CD4-positive, alpha-beta T cell treated with Interleukin-17A for 4 hours (primary cell): ENCODE measurements at regions not wholly inside any gene's neighbourhood (a gene's known extent, or its start where the extent isn't known, plus 50 kb on each side); places are given as distances from the start of the nearest gene placed in this dataset.

ENCODE experiments used
- DNase-seq: peaks from one replicate; pipeline ENCODE4 v3.0.0-alpha.2; 2020; ENCODE audit warnings: mixed read lengths

DNA sequence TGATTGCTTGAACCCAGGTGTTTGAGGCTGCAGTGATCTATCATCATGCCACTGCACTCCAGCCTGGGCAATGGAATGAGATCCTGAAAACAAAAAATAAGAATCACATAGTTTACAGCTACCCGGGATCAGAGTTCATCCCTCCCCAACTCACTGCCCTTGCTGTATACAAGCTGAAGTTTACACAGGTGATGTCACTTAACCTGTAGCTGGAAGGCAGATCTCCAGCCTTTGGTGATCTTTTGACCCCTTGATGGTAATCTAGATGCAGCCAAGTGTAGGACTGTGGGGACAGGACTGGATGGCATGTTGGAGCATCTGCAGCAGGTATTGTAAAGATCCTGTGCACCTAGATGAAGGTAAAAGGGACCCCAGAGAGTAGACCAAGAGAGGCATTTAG, 66.7 kb upstream of the SLC14A2 start:
- DNase-seq = no peak

- no peak for DNase-seq
These were observed 66.0 kb upstream of the SLC14A2 start for GRCh38 chr18:45549290-45549689.

DNA sequence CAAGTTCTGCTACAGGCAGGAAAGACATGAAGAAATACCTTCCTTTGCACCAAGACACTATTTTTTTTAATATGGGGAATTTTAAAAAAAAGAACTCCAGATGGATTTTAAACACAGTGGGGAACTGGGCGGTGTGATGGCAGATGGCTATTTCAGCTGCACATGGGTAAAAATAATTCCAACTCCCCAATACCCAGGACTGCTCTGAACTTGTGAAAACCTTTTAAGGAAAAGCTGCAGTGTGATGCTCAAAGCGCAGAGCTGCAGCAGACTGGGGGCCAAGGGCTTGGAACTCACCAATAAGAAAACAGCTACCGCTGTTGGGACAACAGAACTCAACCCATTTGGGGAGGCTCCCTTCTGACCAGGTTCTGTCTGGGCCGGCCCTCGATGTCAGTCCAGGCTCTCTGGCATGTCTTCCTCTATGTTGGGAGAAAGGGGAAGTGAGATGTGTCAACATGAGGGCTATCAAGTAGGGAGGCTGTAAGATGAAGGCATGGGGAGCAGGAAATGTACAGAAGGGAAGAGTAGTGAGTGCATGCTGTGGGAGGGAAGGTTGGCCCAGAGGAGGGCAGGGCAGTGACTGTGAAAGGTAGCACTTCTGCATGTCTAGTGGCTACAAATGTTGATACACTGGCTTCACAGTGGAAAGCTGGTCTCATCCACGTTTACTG, 64.0 kb upstream of the SLC14A2 start:
- DNase-seq = no peak

GRCh38 chr18:45553723-45554388, 61.4 kb upstream of the SLC14A2 start:
- no peak for DNase-seq

GRCh38 chr18:45554389-45554737, 60.9 kb upstream of the SLC14A2 start:
- no peak for DNase-seq

DNA sequence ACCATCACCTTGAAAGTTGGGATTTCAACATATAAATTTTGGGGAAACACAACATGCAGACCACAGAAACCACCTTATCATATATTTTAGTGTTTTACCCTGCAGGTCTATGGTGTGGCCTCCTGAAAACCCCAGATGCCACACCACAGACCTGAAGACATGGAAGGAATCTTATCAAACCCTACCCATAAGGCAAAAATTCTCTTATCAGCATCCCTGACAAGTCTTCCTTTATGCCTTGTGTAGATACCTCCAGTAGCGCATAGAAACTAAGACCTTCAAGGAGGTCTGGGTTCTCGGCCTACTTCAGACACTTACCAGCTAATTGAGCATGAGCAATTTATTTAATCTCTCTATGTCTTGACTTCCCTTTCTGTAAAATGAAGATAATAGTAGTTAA, 59.1 kb upstream of the SLC14A2 start:
- no peak for DNase-seq

DNA sequence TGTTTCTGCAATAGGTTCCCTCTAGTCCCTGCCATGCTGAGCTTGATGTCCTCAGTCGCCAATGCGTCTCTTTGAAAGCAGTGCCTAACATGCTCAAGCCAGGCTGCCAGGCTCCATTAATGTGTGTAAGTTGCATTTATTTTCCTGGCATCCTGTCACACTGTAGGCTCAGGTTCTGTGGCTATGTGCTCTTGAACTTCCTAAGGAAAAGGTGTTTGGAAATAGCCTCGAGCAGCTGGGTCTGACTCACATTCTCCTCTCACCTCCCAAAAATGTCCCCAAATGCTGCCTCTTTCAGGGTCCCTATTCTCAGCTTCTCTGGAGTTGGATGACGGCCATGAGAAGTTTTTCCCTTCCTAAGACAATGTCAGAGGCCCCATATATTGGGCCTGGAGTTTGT, 58.0 kb upstream of the SLC14A2 start:
- DNase-seq = no peak

- no peak for DNase-seq
These were observed 57.5 kb upstream of the SLC14A2 start for GRCh38 chr18:45557779-45558178.

GRCh38 chr18:45559258-45559657, 56.0 kb upstream of the SLC14A2 start:
- no peak for DNase-seq

DNA sequence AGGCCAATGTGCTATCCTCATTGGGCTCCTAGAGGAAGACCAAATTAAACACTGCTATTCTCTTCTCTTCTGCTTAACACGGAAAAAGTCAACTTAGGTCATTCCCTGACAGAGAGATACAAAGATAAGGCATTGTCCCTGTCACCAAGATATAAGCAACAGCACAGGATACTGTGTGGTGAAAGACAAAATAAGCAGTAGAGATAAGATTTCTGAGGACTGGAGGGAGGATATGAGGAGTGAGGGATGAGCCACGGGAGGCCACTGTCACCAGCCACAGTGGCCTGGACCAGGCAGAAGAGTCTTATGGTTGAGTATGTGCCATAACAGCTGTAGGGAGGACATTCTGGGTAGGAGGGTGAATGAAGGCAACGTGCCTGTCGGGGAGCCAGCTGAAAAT, 54.4 kb upstream of the SLC14A2 start:
- DNase-seq = no peak

- no peak for DNase-seq
These were observed 52.5 kb upstream of the SLC14A2 start for GRCh38 chr18:45562567-45563479.

DNA sequence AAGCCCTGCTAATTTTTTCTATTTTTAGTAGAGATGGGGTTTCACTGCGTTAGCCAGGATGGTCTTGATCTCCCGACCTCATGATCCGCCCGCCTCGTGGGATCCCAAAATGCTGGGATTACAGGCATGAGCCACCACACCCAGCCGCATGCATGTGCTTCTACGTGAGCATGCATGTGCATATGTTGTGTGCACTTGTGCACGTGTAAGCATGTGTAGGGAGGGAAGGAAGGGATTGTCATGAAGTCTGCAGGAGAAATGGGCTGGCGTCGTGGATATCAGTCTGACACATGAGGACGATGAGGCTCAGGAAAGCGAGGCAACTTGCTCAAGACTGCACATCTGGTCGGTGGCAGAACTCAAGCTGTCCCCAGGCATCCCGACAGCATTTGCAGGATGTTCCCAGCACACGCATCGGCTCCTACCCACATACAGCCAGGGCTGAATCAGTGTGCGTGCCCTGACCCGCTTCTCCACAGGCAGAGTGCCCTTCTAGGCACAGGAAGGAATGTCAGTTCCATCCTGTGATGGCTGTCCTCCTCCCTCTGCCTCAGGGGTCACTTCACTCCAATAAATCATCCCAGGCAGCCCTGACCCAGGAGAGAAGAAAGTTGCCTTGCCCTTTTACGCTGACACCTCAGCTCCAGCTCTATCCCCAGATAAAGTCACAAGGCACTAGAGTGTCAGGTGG, 49.9 kb upstream of the SLC14A2 start:
- no peak for DNase-seq
